CD4-positive, alpha-beta T cell treated with Interleukin-1 beta for 1 hour (primary cell): ENCODE measurements at regions not wholly inside any gene's neighbourhood (a gene's known extent, or its start where the extent isn't known, plus 50 kb on each side); places are given as distances from the start of the nearest gene placed in this dataset.

Experiments
- DNase-seq, 2 donors: peaks; one replicate each; pipeline ENCODE4 v3.0.0-alpha.2; 2020 to 2022

GRCh38 chr2:104562537-104562936 lies 291.4 kb upstream of the POU3F3 start:
- no peak for DNase-seq

GRCh38 chr2:104563398-104563996 lies 290.4 kb upstream of the POU3F3 start:
- no peak for DNase-seq

- no peak for DNase-seq
Observed at GRCh38 chr2:104568247-104568646, 285.7 kb upstream of the POU3F3 start.

GRCh38 chr2:104570259-104570658 lies 283.7 kb upstream of the POU3F3 start:
- no peak for DNase-seq

GRCh38 chr2:104572834-104573233 lies 281.1 kb upstream of the POU3F3 start:
- DNase-seq: peak; percentile 6 to 52

GRCh38 chr2:104574367-104574766 lies 279.5 kb upstream of the POU3F3 start:
- DNase-seq: no peak

GRCh38 chr2:104577143-104577542 lies 276.8 kb upstream of the POU3F3 start:
- DNase-seq: no peak

- DNase-seq: no peak
Observed at GRCh38 chr2:104582471-104582870, 271.4 kb upstream of the POU3F3 start.

- DNase-seq: no peak
Observed at GRCh38 chr2:104583811-104584210, 270.1 kb upstream of the POU3F3 start.

- DNase-seq: no peak
Observed at GRCh38 chr2:104584393-104584792, 269.5 kb upstream of the POU3F3 start.

GRCh38 chr2:104595576-104595975 lies 258.3 kb upstream of the POU3F3 start:
- no peak for DNase-seq

- DNase-seq: no peak
Observed at GRCh38 chr2:104597942-104598341, 256.0 kb upstream of the POU3F3 start.

GRCh38 chr2:104598636-104599035 lies 255.3 kb upstream of the POU3F3 start:
- DNase-seq: no peak

GRCh38 chr2:104599787-104600510 lies 254.0 kb upstream of the POU3F3 start:
- DNase-seq: no peak

- no peak for DNase-seq
Observed at GRCh38 chr2:104606056-104606455, 247.9 kb upstream of the POU3F3 start.

GRCh38 chr2:104616856-104617255 lies 237.1 kb upstream of the POU3F3 start:
- DNase-seq: no peak

- no peak for DNase-seq
Observed at GRCh38 chr2:104620801-104621200, 233.1 kb upstream of the POU3F3 start.

GRCh38 chr2:104635608-104636007 lies 218.3 kb upstream of the POU3F3 start:
- DNase-seq: no peak

GRCh38 chr2:104638190-104638858 lies 215.6 kb upstream of the POU3F3 start:
- no peak for DNase-seq

GRCh38 chr2:104638859-104639202 lies 215.1 kb upstream of the POU3F3 start:
- no peak for DNase-seq

GRCh38 chr2:104641786-104642185 lies 212.1 kb upstream of the POU3F3 start:
- no peak for DNase-seq

GRCh38 chr2:104648376-104648775 lies 205.5 kb upstream of the POU3F3 start:
- no peak for DNase-seq

GRCh38 chr2:104649866-104650265 lies 204.0 kb upstream of the POU3F3 start:
- no peak for DNase-seq

GRCh38 chr2:104650405-104650996 lies 203.4 kb upstream of the POU3F3 start:
- no peak for DNase-seq
